ENCODE measurements at regions not wholly inside any gene's neighbourhood (a gene's known extent, or its start where the extent isn't known, plus 50 kb on each side); places are given as distances from the start of the nearest gene placed in this dataset.

DNA sequence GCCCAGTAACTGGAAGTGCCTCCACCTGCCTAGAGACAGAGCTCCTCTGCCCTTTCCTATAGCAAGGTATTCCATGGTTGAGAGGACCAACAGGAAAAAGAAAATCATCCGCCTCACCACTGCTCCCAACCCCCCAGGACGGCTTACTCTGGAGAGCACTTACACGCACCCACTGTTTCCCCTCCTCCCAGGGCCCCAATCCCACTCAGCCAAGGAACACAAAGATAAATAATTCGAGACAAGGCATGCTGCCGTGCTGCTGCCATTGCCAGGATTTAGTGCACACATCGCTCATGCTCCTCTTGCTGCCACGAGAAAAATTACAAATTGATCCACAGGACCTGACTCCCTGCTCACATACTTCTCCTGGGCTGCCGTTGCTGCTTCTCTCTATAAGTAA is 516.6 kb downstream of the BUD13 start:
- TF ChIP-seq, protein P1, sequence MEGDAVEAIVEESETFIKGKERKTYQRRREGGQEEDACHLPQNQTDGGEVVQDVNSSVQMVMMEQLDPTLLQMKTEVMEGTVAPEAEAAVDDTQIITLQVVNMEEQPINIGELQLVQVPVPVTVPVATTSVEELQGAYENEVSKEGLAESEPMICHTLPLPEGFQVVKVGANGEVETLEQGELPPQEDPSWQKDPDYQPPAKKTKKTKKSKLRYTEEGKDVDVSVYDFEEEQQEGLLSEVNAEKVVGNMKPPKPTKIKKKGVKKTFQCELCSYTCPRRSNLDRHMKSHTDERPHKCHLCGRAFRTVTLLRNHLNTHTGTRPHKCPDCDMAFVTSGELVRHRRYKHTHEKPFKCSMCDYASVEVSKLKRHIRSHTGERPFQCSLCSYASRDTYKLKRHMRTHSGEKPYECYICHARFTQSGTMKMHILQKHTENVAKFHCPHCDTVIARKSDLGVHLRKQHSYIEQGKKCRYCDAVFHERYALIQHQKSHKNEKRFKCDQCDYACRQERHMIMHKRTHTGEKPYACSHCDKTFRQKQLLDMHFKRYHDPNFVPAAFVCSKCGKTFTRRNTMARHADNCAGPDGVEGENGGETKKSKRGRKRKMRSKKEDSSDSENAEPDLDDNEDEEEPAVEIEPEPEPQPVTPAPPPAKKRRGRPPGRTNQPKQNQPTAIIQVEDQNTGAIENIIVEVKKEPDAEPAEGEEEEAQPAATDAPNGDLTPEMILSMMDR (IDR thresholded peaks at IDR 0.05; ENCODE audit: unreplicated experiment), result no peak
- Mint-ChIP-seq H3K4me1 (ENCODE audit: unreplicated experiment) (no peaks in the 10 kb centered on the region), H3K4me3 (ENCODE audit: unreplicated experiment) (no peak overlapping the region), H3K27ac (ENCODE audit: unreplicated experiment) (no peak overlapping the region), H3K27me3 (ENCODE audit: unreplicated experiment) (peaks cover 3% of the 10 kb centered on the region), H3K9me3 (ENCODE audit: unreplicated experiment) (no peaks in the 10 kb centered on the region), H3K36me3 (ENCODE audit: low read depth, unreplicated experiment) (no peaks in the 10 kb centered on the region)
- DNase-seq (ENCODE audit: low spot score), result no peak

DNA sequence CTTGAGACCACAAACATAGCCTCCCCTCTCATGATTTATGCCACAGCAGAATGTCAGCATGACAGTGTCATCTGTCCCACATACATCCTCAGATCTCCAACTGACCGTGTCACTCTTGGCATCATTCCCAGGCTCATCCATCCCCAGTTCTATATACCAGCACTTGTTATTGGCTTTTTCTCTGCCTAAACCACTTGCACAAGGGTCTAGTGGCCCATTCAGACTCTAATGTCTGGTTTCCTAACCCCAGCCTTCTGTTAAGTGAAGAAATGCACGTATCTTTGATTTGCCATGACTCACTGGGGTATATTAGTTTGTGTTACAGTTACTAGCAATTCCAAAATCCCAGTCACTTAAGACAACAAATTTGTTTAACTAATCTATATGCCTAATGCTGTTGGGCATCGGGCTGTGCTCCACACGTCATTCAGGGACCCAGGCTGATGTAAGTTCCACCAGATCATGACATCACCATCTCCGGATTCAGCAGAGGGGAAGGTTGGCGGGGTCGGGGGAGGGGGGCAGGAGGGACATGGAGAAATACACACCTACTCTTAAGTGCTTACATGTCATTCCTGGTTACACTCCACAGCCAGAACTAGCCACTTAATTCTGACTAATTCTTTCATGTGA is 517.4 kb downstream of the BUD13 start:
- no peak for DNase-seq (ENCODE audit: low spot score)
- Mint-ChIP-seq H3K27me3 (ENCODE audit: unreplicated experiment) (peaks cover 6% of the 10 kb centered on the region), H3K4me3 (ENCODE audit: unreplicated experiment) (no peak overlapping the region), H3K4me1 (ENCODE audit: unreplicated experiment) (no peaks in the 10 kb centered on the region), H3K9me3 (ENCODE audit: unreplicated experiment) (no peaks in the 10 kb centered on the region), H3K36me3 (ENCODE audit: low read depth, unreplicated experiment) (peaks cover 5% of the 10 kb centered on the region), H3K27ac (ENCODE audit: unreplicated experiment) (no peak overlapping the region)
- TF ChIP-seq, protein P1 (IDR thresholded peaks at IDR 0.05; ENCODE audit: unreplicated experiment), result no peak

DNA sequence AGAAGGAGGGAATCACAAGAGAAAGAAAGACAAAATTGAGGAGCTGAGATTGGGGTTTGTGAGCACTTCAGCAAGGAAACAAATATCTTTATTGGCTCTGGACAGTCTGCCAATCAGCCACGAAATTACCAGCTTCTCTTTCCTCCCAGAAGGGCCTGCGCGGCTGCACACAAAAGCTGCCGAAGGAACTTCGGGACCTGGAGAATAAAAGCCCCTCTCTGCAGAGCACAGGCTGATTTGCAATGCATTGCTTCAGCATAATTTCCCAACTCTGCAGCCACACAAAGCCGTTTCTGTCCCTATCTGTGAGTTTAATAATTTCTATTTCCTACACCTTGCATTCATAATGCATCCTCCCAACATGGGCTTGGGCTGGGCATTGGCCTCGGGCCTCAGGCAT is 522.6 kb downstream of the BUD13 start:
- Mint-ChIP-seq H3K9me3 (ENCODE audit: unreplicated experiment) (no peaks in the 10 kb centered on the region), H3K36me3 (ENCODE audit: low read depth, unreplicated experiment) (peaks cover 5% of the 10 kb centered on the region), H3K4me1 (ENCODE audit: unreplicated experiment) (no peaks in the 10 kb centered on the region), H3K27me3 (ENCODE audit: unreplicated experiment) (peaks cover 12% of the 10 kb centered on the region), H3K27ac (ENCODE audit: unreplicated experiment) (no peak overlapping the region), H3K4me3 (ENCODE audit: unreplicated experiment) (no peak overlapping the region)
- no peak for DNase-seq (ENCODE audit: low spot score)
- TF ChIP-seq, protein P1 (IDR thresholded peaks at IDR 0.05; ENCODE audit: unreplicated experiment), result no peak

DNA sequence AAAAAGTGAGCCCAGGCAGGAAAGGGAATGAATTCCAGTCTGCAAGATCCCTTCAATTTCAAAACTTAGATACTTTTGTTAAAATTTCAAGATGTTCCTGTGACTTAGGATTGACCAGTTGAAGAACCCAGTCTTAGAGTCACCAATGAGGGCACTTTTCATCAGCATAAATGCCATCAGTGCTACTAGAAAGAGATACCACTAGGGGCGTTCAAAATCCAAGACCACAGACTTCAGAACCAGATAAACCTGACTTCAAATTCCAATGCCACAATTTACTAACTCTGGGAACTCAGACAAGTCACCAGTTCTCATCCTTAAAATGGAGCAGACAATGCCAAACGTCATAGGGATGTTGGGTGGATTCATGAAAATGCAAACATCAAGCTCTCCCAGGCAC is 523.2 kb downstream of the BUD13 start:
- no peak overlapping the region for H3K4me3 Mint-ChIP-seq (ENCODE audit: unreplicated experiment)

DNA sequence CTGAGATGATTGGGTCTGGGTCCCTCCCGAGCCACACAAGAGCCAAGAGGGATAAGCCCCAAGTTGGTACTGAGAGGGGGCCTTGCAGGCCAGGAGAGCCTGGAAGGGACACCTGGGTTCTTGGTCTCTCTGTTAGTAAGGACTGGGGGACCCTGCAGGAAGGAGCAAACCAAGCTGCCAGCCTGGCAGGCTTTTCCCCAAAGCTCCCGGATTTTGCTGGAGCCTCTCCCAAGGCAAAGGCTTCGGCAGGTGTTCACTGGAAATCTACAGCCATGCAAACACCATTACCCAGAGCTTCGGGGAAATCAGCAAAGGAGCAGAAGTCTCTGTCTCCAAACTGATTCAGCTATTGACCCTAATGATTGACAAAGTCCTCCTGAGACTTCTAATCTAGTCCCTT is 527.9 kb downstream of the BUD13 start:
- H3K36me3 Mint-ChIP-seq (ENCODE audit: low read depth, unreplicated experiment), result no peaks in the 10 kb centered on the region
- H3K9me3 Mint-ChIP-seq (ENCODE audit: unreplicated experiment), result no peaks in the 10 kb centered on the region
- TF ChIP-seq, protein P1 (IDR thresholded peaks at IDR 0.05; ENCODE audit: unreplicated experiment), result no peak
- H3K4me1 Mint-ChIP-seq (ENCODE audit: unreplicated experiment), result no peaks in the 10 kb centered on the region
- no peak for DNase-seq (ENCODE audit: low spot score)
- H3K27me3 Mint-ChIP-seq (ENCODE audit: unreplicated experiment), result peaks cover 7% of the 10 kb centered on the region
- no peak overlapping the region for H3K27ac Mint-ChIP-seq (ENCODE audit: unreplicated experiment)
- no peak overlapping the region for H3K4me3 Mint-ChIP-seq (ENCODE audit: unreplicated experiment)

More for the DNA sequence above, 523.2 kb downstream of the BUD13 start:
- DNase-seq (ENCODE audit: low spot score), result no peak
- Mint-ChIP-seq H3K27me3 (ENCODE audit: unreplicated experiment) (peaks cover 12% of the 10 kb centered on the region), H3K36me3 (ENCODE audit: low read depth, unreplicated experiment) (peaks cover 5% of the 10 kb centered on the region), H3K9me3 (ENCODE audit: unreplicated experiment) (no peaks in the 10 kb centered on the region), H3K4me1 (ENCODE audit: unreplicated experiment) (no peaks in the 10 kb centered on the region), H3K27ac (ENCODE audit: unreplicated experiment) (no peak overlapping the region)
- TF ChIP-seq, protein P1 (IDR thresholded peaks at IDR 0.05; ENCODE audit: unreplicated experiment), result peak; percentile 19

Measured in endothelial cell (in vitro differentiated cells).